Adipose tissue (tissue), 3 donors: ENCODE measurements at regions not wholly inside any gene's neighbourhood (a gene's known extent, or its start where the extent isn't known, plus 50 kb on each side); places are given as distances from the start of the nearest gene placed in this dataset.
"Not testable (repeated sequence)": the region's sequence is repeated elsewhere in the genome, so short reads cannot be mapped to it uniquely, and the experiment has no call there.

ENCODE experiments used
- H3K27ac ChIP-seq: one replicate; pipeline ENCODE4 v1.5.1; 2013; ENCODE audit warnings: low read depth, low read length
- WGBS, 3 donors: extraction: QIAGEN DNeasy Blood & Tissue Kit; methylation state at CpG; one replicate each; pipeline ENCODE4 v1.1.7; 2013; 5-methylcytosine and 5-hydroxymethylcytosine counted together
- donor health status: healthy with polysubstance abuse.
- donor health status: Bipolar disorder and iron deficiency.
- donor health status: healthy.

DNA sequence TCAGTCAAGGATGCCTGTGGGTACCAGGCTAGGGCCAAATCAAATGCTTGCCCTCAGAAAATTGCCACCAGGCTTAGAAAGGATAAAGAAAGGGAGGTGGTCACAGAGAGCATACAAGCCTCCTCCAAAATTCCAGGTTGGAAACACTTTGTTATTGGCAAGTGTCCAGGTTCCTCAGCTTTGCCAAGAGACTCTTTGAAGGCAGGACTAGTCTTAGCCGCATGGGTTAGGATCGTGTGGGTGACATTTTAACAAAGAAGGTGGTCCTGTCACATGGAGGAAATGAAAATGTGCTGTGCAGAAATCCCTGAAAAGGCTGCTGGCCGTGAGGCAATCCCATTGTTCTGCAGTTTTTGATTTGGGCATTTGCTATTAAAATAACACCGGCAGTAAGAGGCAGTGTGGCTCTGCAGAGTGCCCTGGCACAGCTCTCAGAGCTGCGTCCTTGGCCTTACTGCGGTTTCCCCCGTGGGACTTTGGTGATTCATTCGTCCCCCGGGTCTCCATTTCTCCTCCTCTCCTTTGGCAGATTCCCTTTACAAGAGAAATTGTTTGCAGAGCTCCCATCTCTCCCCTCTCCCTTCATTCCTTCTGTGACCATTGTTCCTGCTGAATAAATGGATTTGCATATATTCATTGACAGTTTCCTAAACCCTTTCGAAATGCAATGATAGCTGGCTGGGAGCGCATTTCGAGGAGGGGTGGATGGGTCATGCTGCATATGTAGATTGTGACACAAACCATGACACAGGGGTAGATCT lies 187.3 kb downstream of the VAPA start:
- WGBS, 3 donors, result 25 to 36% (median 33%) methylated on average over 12 of the region's 12 CpGs
- H3K27ac ChIP-seq, result no peak overlapping the region

- H3K27ac ChIP-seq, result no peak overlapping the region
- 82 to 90% (median 87%) methylated on average over 5 of the region's 5 CpGs for WGBS, 3 donors
Observed at GRCh38 chr18:10101729-10102128, 187.9 kb downstream of the VAPA start.

GRCh38 chr18:10105118-10105517 lies 191.3 kb downstream of the VAPA start:
- H3K27ac ChIP-seq, result not testable (repeated sequence)
- WGBS, 3 donors, result 37 to 100% (median 44%) methylated on average over 1 of the region's 1 CpG

DNA sequence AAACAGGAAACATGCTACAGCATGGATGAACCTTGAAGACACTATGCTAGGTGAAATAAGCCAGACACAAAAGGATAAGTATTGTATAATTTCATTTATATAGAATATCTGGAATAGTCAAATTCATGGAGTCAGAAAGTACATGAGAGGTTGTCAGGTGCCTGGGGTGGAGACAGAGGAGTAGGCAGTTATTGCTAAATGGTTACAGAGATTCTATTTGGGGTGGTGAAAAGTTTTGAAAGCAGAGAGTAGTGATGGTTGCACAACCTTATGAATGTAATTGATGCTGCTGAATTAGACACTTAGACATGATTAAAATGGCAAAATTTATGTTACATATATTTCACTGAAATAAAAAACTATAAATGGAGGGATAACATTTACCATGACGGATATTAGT lies 197.4 kb downstream of the VAPA start:
- H3K27ac ChIP-seq, result no peak overlapping the region
- WGBS, 3 donors, result 36 to 92% (median 91%) methylated on average over 1 of the region's 1 CpG

GRCh38 chr18:10111944-10112343 lies 198.1 kb downstream of the VAPA start:
- 81 to 94% (median 88%) methylated on average over 10 of the region's 10 CpGs for WGBS, 3 donors
- no peak overlapping the region for H3K27ac ChIP-seq

DNA sequence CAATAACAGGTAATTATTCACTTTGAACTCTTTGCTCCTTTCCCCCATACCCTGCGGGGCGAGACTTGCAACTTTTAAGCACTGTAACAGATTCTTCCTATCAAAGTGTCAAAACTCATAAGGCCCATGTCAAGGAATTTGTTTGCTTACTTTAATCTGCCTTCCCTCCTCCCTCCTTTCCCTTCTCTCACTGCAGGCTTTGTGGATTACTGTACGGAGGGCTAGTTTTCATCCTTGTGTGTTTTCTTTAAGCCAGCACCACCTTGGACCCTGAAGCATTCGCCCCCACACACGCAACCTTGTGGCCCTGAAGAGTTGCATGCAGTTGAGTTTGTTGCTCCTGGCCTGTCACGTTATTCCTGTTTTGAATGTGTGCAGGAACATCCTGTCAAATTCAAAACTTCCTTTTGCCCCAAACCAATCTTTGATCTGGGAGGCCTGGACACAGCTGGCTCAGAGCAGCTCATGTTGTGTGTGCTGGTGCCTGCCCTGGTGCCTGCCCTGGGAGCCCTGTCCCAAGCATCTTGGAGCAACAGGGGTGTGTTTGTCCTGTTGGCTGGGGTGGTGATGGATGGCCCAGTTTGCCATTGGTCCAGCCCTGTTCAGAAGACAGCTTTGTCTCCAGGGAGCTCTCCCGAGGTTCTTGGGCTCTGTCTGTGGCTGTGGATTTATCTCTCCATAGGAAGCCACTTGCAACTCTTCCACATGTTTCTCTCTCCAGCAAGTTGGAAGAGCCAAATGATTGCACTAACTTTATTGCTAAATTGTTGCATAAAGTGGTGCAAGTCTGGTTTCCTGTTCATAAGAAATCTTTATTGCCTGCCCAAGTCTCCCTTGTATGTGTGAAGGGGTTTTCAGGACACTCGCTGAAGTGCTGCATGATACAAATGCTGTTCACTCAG lies 199.6 kb downstream of the VAPA start:
- 58 to 64% (median 61%) methylated on average over 8 of the region's 8 CpGs for WGBS, 3 donors
- H3K27ac ChIP-seq, result no peak overlapping the region

DNA sequence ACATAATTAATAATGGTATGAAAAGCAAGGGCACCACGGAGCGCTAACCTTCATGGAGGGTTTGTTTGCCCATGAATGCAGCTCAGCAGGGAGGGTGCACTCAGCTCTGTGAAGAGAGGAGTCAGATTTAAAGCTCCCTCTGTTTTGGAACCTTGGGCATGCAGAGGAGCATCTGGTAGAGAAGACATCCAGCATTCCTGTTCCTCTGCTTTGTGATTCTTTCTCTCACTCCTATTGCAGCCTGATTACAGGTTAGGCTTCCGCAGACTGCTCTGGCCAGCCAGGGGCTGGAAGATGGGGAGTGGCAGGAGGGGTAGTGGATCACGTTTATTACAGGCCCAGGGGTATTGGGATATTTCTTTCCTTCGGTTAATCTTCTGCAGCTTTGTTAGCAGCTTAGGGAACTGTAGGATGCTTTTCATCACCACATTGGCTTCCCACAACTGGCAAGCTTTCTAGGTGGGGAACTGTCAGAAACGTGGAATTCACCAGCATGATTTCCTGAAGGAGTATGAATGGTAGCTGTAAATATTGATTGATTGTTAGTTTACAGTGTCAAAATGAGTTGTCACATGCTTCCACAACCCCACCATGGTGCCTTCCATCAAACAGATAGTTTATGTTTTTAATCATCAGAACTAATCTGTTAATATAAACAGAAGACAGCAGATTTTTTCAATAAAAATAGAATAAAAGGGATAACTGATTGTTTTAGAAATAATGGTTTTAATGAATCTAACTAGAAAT lies 201.1 kb downstream of the VAPA start:
- WGBS, 3 donors, result 72 to 83% (median 73%) methylated on average over 6 of the region's 6 CpGs
- no peak overlapping the region for H3K27ac ChIP-seq

- 67 to 85% (median 81%) methylated on average over 3 of the region's 3 CpGs for WGBS, 3 donors
- H3K27ac ChIP-seq, result no peak overlapping the region
Observed at GRCh38 chr18:10116574-10116973, 202.8 kb downstream of the VAPA start.

GRCh38 chr18:10119528-10119927 lies 205.7 kb downstream of the VAPA start:
- H3K27ac ChIP-seq, result no peak overlapping the region
- 95 to 100% (median 100%) methylated on average over 1 of the region's 1 CpG for WGBS, 3 donors

- H3K27ac ChIP-seq, result no peak overlapping the region
- 91 to 97% (median 95%) methylated on average over 1 of the region's 1 CpG for WGBS, 3 donors
Observed at GRCh38 chr18:10119991-10120390, 206.2 kb downstream of the VAPA start.

DNA sequence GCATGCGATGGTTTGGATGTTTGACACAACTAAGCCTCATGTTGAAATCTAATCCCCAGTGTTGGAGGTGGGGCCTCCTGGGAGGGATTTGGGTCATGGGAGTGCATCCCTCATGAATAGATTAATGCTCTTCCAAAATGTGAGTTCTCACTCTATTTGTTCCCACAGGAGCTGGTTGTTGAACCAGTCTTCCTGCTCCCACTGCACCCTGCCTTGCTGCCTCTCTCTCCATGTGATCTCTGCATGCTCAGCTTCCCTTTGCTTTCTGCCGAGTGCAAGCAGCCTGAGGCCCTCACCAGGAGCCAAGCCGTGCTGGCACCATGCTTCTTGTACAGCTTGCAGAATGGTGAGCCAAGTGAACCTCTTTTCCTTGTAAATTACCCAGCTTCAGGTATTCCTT lies 206.8 kb downstream of the VAPA start:
- WGBS, 3 donors, result 81 to 97% (median 83%) methylated on average over 3 of the region's 3 CpGs
- no peak overlapping the region for H3K27ac ChIP-seq

DNA sequence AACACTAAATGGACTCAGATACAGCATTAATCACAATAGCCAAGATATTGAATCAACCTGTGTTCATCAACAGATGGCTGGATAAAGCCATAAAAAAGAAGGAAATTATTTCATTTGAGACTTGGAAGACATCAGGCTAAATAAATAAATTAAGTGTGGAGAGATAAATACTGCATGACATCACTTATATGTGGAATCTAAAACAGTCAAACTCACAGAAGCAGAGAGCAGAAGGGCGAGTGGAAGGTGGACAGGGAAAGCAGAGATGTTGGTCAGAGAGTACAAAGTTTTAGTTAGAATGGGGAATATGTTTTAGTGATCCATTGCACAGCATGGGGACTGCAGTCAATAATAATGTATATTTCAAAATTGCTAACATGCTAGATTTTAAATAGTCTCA lies 207.2 kb downstream of the VAPA start:
- no peak overlapping the region for H3K27ac ChIP-seq
- WGBS, 3 donors, result 86 to 88% (median 86%) methylated on average over 1 of the region's 1 CpG

GRCh38 chr18:10121786-10122515 lies 208.1 kb downstream of the VAPA start:
- no peak overlapping the region for H3K27ac ChIP-seq
- WGBS, 3 donors, result 39 to 79% (median 78%) methylated on average over 11 of the region's 11 CpGs

DNA sequence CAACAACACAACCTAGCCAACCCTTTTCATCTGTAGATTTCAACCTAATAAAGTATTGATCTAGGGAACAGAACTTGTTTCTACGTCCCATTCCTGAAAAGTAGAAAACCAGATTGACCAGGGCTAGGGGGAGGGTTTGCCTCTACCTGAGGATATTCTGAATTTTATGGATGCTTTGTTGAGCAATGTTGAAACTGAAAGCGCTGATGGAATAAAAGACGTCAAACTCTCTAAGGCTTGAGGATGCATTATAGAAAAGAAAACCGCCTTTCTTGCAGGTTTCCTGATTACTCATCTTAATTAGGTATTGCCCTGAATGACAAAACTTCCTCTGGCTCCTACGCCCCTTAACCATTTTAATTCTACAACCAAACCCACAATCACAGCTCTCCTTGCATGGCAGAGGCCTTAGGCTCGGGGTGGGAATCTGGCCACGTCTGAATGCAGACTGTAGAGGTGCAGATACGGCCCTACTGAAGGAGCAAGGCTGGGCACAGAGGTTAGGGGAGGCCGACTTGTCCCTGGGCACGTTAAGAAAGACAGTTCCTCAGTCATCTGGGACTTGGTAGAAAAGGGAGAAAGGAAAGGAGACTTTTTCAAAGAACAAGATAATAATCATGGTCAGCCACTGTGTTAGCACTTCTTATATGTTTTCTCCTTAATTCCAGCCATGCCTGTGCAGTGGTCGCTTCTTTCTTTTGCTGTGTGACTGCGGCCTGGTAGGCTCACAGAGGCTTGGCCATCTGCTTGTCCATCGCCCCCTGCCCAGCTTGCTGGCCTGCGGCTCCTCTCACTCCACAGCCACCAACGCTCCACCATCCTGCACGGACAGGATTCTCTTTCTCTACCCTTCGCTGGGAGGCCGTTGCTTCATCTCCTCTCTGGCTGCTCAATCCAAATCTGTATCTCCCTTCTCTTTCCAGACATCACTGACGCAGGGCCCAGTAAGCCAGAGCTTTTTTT lies 209.5 kb downstream of the VAPA start:
- H3K27ac ChIP-seq, result no peak overlapping the region
- WGBS, 3 donors, result 78 to 89% (median 79%) methylated on average over 19 of the region's 19 CpGs

DNA sequence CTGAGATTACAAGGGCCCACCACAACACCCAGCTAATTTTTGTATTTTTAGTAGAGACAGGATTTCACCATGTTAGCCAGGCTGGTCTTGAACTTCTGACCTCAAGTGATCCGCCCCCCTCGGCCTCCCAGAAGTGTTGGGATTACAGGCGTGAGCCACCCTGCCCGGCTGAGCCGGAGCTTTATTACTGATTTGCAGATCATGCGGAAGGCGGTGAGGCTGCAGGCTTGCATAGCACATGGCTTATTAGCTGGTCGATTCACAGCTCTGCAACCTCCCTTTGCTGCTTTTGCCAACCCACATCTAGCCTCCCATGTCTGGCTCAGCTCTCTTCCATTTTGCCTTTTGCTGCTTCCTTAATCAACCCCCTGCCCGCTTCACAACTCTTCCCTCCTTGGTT lies 210.3 kb downstream of the VAPA start:
- 94 to 98% (median 96%) methylated on average over 9 of the region's 9 CpGs for WGBS, 3 donors
- H3K27ac ChIP-seq, result no peak overlapping the region

DNA sequence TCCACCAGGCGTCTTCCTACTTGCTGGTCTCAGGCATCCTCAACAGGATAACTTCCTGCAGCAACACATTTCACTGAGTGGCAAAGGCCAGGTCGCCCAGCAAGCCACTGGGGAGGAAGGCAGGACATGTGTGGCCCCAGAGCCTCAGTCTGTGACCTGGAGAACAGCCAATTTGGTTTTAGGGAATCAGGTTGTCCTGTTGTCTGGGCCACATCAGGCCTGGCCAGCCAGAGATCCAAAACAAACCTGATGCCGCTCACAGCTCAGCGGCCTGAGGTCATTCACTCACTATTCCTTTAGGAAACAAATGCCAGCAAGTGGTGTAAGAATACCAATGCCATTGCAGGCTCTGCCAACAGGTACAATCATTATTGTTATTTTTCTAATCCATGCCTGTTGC lies 210.7 kb downstream of the VAPA start:
- 87 to 96% (median 87%) methylated on average over 4 of the region's 4 CpGs for WGBS, 3 donors
- H3K27ac ChIP-seq, result no peak overlapping the region

DNA sequence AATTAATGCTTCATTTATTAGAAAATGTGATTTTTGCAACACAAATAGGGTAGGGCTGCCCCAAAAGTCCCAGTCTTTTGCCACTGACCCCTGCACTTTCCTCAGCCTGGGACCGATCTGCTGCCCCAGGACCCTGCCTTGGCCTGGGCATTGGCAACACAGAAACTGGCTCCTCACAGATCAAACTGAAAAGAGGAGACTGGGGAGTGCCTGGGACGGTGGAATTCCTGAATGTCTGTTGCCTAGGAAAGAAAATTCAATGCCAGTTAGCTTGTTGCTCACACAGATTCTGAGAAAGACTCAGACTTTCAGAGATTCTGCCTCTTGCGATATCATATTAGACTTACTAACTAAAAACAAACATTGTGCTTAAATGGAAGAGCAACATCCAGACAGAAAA lies 211.2 kb downstream of the VAPA start:
- H3K27ac ChIP-seq, result no peak overlapping the region
- WGBS, 3 donors, result 81 to 95% (median 83%) methylated on average over 3 of the region's 3 CpGs
